ENCODE measurements at regions not wholly inside any gene's neighbourhood (a gene's known extent, or its start where the extent isn't known, plus 50 kb on each side); places are given as distances from the start of the nearest gene placed in this dataset.

- ATAC-seq, result no peak
- WGBS, 2 donors (ENCODE audit: low coverage in 1 of 2), result 80% methylated on average over 1 of the region's 1 CpG; no CpG with 5 or more reads in 1 of the 2 donors
- Histone ChIP-seq H3K4me3 (no peak overlapping the region), H3K4me1 (no peaks in the 10 kb centered on the region), H3K27me3 (no peaks in the 10 kb centered on the region), H3K36me3 (no peaks in the 10 kb centered on the region), H3K27ac (no peak overlapping the region), H3K9me3 (peaks cover 0 to 18% (median 0%) of the 10 kb centered on the region in 3 donors)
- TF ChIP-seq CTCF (IDR thresholded peaks at IDR 0.05) (no peak), POLR2A (IDR thresholded peaks at IDR 0.05) (no peak), EP300 (IDR thresholded peaks at IDR 0.05) (no peak)
Measured at GRCh38 chr6:85810558-85810957, 167.9 kb upstream of the SYNCRIP start.

GRCh38 chr6:85803721-85804120 is 161.0 kb upstream of the SYNCRIP start:
- Histone ChIP-seq H3K27me3 (no peaks in the 10 kb centered on the region), H3K4me3 (no peak overlapping the region), H3K36me3 (no peaks in the 10 kb centered on the region), H3K27ac (no peak overlapping the region), H3K4me1 (no peaks in the 10 kb centered on the region), H3K9me3 (peaks cover 0 to 7% (median 0%) of the 10 kb centered on the region in 3 donors)
- no peak for ATAC-seq
- 20 to 36% methylated on average over 1 of the region's 1 CpG for WGBS, 2 donors (ENCODE audit: low coverage in 1 of 2)
- TF ChIP-seq CTCF (IDR thresholded peaks at IDR 0.05), result no peak
- TF ChIP-seq EP300 (IDR thresholded peaks at IDR 0.05), result no peak
- TF ChIP-seq POLR2A (IDR thresholded peaks at IDR 0.05), result no peak
- TF ChIP-seq POLR2AphosphoS5 (IDR thresholded peaks at IDR 0.05), result no peak

DNA sequence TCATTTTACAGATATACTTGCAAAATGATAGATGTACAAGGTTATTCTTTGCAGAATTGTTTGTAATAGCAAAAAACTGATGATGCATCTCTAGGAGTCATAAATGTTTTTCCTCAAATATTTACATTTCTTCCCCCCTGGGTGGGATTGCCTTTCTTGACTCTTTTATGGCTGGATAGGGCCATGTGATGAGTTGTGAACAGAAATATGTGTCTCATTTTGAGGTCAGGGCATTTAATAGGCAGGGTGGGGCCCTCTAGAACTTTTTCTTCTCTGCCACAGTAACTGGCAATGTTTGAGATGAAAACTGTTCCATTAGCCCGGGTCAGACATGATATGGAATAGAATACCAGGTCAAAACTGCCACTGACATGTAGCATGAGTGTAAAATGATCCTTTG is 159.5 kb upstream of the SYNCRIP start:
- Histone ChIP-seq H3K36me3 (no peaks in the 10 kb centered on the region), H3K4me3 (no peak overlapping the region), H3K27me3 (no peaks in the 10 kb centered on the region), H3K27ac (no peak overlapping the region), H3K4me1 (no peaks in the 10 kb centered on the region), H3K9me3 (no peaks in the 10 kb centered on the region)
- ATAC-seq, result no peak
- TF ChIP-seq EP300 (IDR thresholded peaks at IDR 0.05), result no peak
- TF ChIP-seq POLR2A (IDR thresholded peaks at IDR 0.05), result no peak
- TF ChIP-seq POLR2AphosphoS5 (IDR thresholded peaks at IDR 0.05), result no peak
- no peak for TF ChIP-seq CTCF (IDR thresholded peaks at IDR 0.05)
- 47 to 100% methylated on average over 1 of the region's 1 CpG for WGBS, 2 donors (ENCODE audit: low coverage in 1 of 2)

DNA sequence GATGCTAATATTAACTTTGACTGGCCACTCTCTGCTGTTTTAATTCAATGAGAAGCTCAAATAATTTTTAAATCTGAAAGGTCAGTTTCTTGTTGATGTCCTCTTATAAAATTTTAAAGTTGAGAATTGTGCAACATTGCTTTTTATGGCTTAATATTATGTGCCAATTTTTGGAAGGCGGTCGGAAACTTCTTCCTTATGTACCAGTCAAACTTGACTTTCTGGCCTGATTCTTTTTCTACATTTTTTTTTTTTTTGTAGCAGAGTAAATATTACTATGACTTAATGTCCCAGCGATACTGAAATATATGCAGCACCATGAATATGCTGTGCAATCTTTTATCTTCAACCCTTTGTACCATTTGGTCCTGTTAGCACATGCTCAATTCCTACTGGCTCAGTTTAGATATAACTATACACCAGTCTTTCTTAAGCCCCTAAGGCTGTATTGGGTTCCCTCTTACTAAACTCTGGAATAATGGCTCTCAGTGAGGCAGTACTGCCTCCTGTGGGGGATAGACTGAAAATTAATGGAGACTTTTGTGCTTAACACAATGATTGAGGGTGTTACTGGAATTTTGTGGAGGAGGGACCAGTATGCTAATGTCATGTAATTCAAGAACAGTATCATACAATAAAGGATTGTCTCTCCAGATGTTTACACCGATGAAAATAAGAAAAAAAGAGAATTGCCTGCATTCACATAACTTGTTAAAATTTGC is 156.4 kb upstream of the SYNCRIP start:
- no peak for ATAC-seq
- Histone ChIP-seq H3K36me3 (no peaks in the 10 kb centered on the region), H3K27ac (no peak overlapping the region), H3K9me3 (no peaks in the 10 kb centered on the region), H3K27me3 (no peaks in the 10 kb centered on the region), H3K4me3 (no peak overlapping the region), H3K4me1 (no peaks in the 10 kb centered on the region)
- 87 to 100% methylated on average over 3 to 4 of the region's 4 CpGs for WGBS, 2 donors (ENCODE audit: low coverage in 1 of 2)
- TF ChIP-seq EP300 (IDR thresholded peaks at IDR 0.05), result no peak
- no peak for TF ChIP-seq POLR2A (IDR thresholded peaks at IDR 0.05)
- TF ChIP-seq CTCF (IDR thresholded peaks at IDR 0.05), result no peak
- no peak for TF ChIP-seq POLR2AphosphoS5 (IDR thresholded peaks at IDR 0.05)

- H3K27ac ChIP-seq, result no peak overlapping the region
- no peaks in the 10 kb centered on the region for H3K27me3 ChIP-seq
- ATAC-seq, result no peak
- H3K4me1 ChIP-seq, result no peaks in the 10 kb centered on the region
- TF ChIP-seq CTCF (IDR thresholded peaks at IDR 0.05), result no peak
- no peak for TF ChIP-seq EP300 (IDR thresholded peaks at IDR 0.05)
- TF ChIP-seq POLR2AphosphoS5 (IDR thresholded peaks at IDR 0.05), result no peak
- TF ChIP-seq POLR2A (IDR thresholded peaks at IDR 0.05), result no peak
- 65 to 72% methylated on average over 2 of the region's 2 CpGs for WGBS, 2 donors (ENCODE audit: low coverage in 1 of 2)
- no peak overlapping the region for H3K4me3 ChIP-seq
- no peaks in the 10 kb centered on the region for H3K9me3 ChIP-seq
- H3K36me3 ChIP-seq, result no peaks in the 10 kb centered on the region
Measured at GRCh38 chr6:85797993-85798392, 155.3 kb upstream of the SYNCRIP start.
